Uterus (tissue), 2 donors: ENCODE measurements at regions not wholly inside any gene's neighbourhood (a gene's known extent, or its start where the extent isn't known, plus 50 kb on each side); places are given as distances from the start of the nearest gene placed in this dataset.

Experiments used
- CTCF ChIP-seq, 4 experiments: fragments of 200-600 bp in 2 of 4; fragments of 450-650 bp in 2 of 4; sonication (generic) in 2 of 4; IDR thresholded peaks; one replicate each; pipeline ENCODE4 v1.5.1; 2016 to 2019; ENCODE audit warnings: antibody characterized with exemption in 4 of 4, mild to moderate bottlenecking in 2 of 4, moderate library complexity in 1 of 4
- POLR2A ChIP-seq, 2 donors: fragments of 450-650 bp; IDR thresholded peaks; one replicate each; pipeline ENCODE4 v1.6.1; 2016; ENCODE audit warnings: antibody characterized with exemption in 2 of 2, mild to moderate bottlenecking in 1 of 2, moderate library complexity in 1 of 2

- TF ChIP-seq CTCF (IDR thresholded peaks at IDR 0.05): no peak
- no peak for TF ChIP-seq POLR2A (IDR thresholded peaks at IDR 0.05)
Observed at GRCh38 chrX:26019386-26019785, 118.8 kb upstream of the MAGEB18 start.
